DMS153 (cell line): ENCODE measurements at regions not wholly inside any gene's neighbourhood (a gene's known extent, or its start where the extent isn't known, plus 50 kb on each side); places are given as distances from the start of the nearest gene placed in this dataset.

Experiments
- DNase-seq: peaks from one replicate; lab custom pipeline; 2025; lab: John Stamatoyannopoulos, UW

DNA sequence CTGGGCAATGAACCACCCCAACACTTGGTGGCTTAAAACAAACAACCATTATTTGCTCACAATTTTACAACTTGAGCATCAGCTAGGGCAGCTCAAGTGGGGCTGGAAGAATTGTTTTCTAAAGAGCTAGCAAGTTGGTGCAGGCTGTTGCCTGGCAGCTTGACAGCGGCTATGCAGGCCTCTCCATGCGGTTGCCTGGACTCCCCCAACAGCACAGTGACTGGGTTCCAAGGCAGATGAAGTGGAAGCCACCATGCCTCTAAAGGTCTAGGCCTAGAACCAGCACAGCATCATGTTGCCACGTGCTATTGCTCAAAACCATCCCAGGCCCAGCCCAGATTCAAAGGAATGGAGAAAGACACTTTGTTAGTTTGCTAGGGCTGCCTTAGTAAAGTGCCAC is 114.8 kb downstream of the BCOR start:
- DNase-seq: peak; percentile 90

DNA sequence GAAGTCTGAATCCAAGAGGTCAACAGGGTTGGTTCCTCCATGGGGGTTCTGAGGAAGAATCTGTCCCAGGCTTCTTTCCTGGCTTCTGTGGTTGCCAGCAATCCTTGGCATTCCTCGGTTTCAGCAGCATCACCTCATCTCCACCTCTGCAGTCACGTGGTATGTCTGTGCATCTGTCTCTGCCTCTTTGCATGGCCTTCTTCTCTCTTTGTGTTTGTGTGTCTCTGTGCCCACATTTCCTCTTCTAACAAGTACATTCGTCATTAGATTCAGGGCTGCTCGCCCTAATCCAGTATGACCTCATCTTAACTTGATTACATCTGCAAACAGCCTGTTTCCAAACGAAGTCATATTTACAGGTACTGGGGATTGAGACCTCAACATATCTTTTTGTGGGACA is 114.0 kb downstream of the BCOR start:
- DNase-seq: peak; percentile 36

GRCh38 chrX:39984191-39984956 is 113.4 kb downstream of the BCOR start:
- no peak for DNase-seq

- DNase-seq: no peak
Measured at GRCh38 chrX:39985071-39985470, 112.7 kb downstream of the BCOR start.

DNA sequence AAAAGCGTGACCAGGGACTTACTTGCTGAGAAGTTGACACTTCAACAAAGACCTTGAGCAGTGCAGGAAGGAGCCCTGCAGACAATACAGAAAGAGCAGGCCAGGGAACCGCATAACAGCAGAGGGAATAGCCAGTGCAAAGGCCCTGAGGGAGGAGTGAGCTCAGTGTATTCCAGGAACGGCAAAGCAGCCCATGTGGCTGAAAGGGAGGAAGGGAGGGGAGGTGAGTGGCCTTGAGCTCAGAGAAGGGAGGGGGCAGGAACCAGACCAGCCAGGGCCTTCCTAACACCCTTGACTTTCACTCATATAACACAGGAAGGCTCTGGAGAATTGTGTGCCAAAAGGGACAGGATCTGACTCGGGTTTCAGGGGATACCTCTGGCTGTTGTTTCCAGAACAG is 112.2 kb downstream of the BCOR start:
- no peak for DNase-seq

DNA sequence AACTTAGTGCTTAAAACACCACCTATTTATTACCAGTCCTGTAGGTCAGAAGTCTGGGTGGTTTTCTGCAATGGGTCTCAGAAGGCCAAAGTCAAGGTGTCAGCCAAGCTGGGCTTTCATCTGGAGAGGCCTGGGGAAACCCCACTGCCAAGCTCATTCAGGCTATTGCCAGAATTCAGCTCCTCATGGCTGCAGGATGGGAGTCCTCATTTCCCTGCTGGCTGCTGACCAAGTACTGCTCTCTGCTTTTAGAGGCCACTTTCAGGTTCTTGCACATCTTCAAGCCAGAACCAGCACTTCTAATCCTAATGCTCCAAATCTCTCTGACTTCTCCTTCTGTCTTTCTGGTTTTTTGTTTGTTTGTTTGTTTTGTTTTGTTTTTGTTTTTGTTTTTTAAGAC is 109.3 kb downstream of the BCOR start:
- no peak for DNase-seq

GRCh38 chrX:39990388-39990787 is 107.4 kb downstream of the BCOR start:
- DNase-seq: no peak

- DNase-seq: no peak
Measured at GRCh38 chrX:39992300-39992699, 105.5 kb downstream of the BCOR start.

DNA sequence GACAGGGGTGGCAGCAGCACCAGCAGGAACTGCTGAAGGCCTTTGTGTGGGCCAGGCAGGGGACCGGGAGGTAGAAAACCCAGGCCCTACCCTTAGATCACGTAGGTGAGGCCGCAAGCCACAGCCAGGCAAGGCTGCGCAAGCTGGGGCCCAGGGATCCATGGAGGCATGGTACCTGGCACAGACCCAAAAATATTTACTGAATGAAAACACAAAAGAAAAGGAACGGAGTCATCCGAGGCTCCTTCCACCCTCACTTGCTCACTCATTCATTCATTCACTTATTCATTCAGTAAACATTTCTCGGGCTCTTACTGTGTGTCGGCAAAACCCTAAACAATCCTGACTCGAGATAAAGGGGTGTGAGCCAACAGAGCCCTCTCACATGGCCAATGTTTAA is 102.3 kb downstream of the BCOR start:
- DNase-seq: no peak

- DNase-seq: no peak
Measured at GRCh38 chrX:39996536-39996935, 101.2 kb downstream of the BCOR start.

- DNase-seq: no peak
Measured at GRCh38 chrX:39998636-39999406, 98.9 kb downstream of the BCOR start.
